Colonic mucosa (tissue), 4 donors: ENCODE measurements at regions not wholly inside any gene's neighbourhood (a gene's known extent, or its start where the extent isn't known, plus 50 kb on each side); places are given as distances from the start of the nearest gene placed in this dataset.

Experiments
- DNase-seq: peaks from one replicate; pipeline ENCODE4 v3.0.0-alpha.2; 2020
- H3K27ac ChIP-seq: fragments of 200-600 bp; one replicate; pipeline ENCODE4 v1.8.0; 2021
- H3K27me3 ChIP-seq: fragments of 200-600 bp; one replicate; pipeline ENCODE4 v1.8.0; 2021
- H3K36me3 ChIP-seq: fragments of 200-600 bp; one replicate; pipeline ENCODE4 v1.8.0; 2021
- H3K4me1 ChIP-seq: fragments of 200-600 bp; one replicate; pipeline ENCODE4 v1.8.0; 2021; ENCODE audit warnings: mild to moderate bottlenecking
- H3K4me3 ChIP-seq: fragments of 200-600 bp; one replicate; pipeline ENCODE4 v1.8.0; 2021
- H3K9ac ChIP-seq, 2 donors: one replicate each; pipeline ENCODE4 v1.7.0; 2013; ENCODE audit warnings: control low read depth in 2 of 2, low read depth in 2 of 2, low read length in 2 of 2
- H3K9me3 ChIP-seq: fragments of 200-600 bp; one replicate; pipeline ENCODE4 v1.8.0; 2021
- CTCF ChIP-seq: fragments of 200-600 bp; IDR thresholded peaks from one replicate; pipeline ENCODE4 v1.8.0; 2022; ENCODE audit warnings: antibody characterized with exemption, mild to moderate bottlenecking
- intact Hi-C: fragments of 100-400 bp; cut with DNase I; formaldehyde crosslinking; loops from one replicate; pipeline ENCODE4 v1.14.1; 2022
- donor health status: healthy.
- donor health status: DM: no; HTN: no; CAD: no.
- donor health status: DM: no; HTN: no; CAD: no.

- DNase-seq: no peak
- Histone ChIP-seq H3K9me3 (no peaks in the 10 kb centered on the region), H3K4me3 (no peak overlapping the region), H3K4me1 (no peaks in the 10 kb centered on the region), H3K36me3 (no peaks in the 10 kb centered on the region), H3K27ac (no peak overlapping the region), H3K27me3 (no peaks in the 10 kb centered on the region), H3K9ac (no peak overlapping the region)
- intact Hi-C loops: no loop called here
- TF ChIP-seq CTCF: no peak
Measured at GRCh38 chr3:16785465-16785864, 99.3 kb upstream of the PLCL2 start.

GRCh38 chr3:16788440-16789056, 96.2 kb upstream of the PLCL2 start:
- Histone ChIP-seq H3K27me3 (no peaks in the 10 kb centered on the region), H3K4me3 (no peak overlapping the region), H3K27ac (no peak overlapping the region), H3K36me3 (no peaks in the 10 kb centered on the region), H3K4me1 (no peaks in the 10 kb centered on the region), H3K9me3 (no peaks in the 10 kb centered on the region), H3K9ac (no peak overlapping the region)
- intact Hi-C loops: no loop called here
- no peak for DNase-seq
- TF ChIP-seq CTCF: no peak

- DNase-seq: no peak
- no peaks in the 10 kb centered on the region for H3K27me3 ChIP-seq
- H3K9ac ChIP-seq: no peak overlapping the region
- no peaks in the 10 kb centered on the region for H3K9me3 ChIP-seq
- no peak for TF ChIP-seq CTCF
- no peaks in the 10 kb centered on the region for H3K36me3 ChIP-seq
- H3K27ac ChIP-seq: no peak overlapping the region
- intact Hi-C loops: no loop called here
- H3K4me3 ChIP-seq: no peak overlapping the region
- no peaks in the 10 kb centered on the region for H3K4me1 ChIP-seq
Measured at GRCh38 chr3:16789344-16790120, 95.2 kb upstream of the PLCL2 start.

GRCh38 chr3:16790432-16791400, 94.0 kb upstream of the PLCL2 start:
- no peaks in the 10 kb centered on the region for H3K4me1 ChIP-seq
- H3K27ac ChIP-seq: no peak overlapping the region
- no peaks in the 10 kb centered on the region for H3K27me3 ChIP-seq
- no peaks in the 10 kb centered on the region for H3K36me3 ChIP-seq
- no peaks in the 10 kb centered on the region for H3K9me3 ChIP-seq
- H3K9ac ChIP-seq: no peak overlapping the region
- no peak overlapping the region for H3K4me3 ChIP-seq
- TF ChIP-seq CTCF: no peak
- intact Hi-C loops: no loop called here
- DNase-seq: no peak

- DNase-seq: no peak
- Histone ChIP-seq H3K27ac (no peak overlapping the region), H3K27me3 (no peaks in the 10 kb centered on the region), H3K4me3 (no peak overlapping the region), H3K9me3 (no peaks in the 10 kb centered on the region), H3K36me3 (no peaks in the 10 kb centered on the region), H3K4me1 (no peaks in the 10 kb centered on the region), H3K9ac (no peak overlapping the region)
- intact Hi-C loops: no loop called here
- TF ChIP-seq CTCF: no peak
Measured at GRCh38 chr3:16793321-16793720, 91.4 kb upstream of the PLCL2 start.
